GM12874 (cell line): ENCODE measurements at regions not wholly inside any gene's neighbourhood (a gene's known extent, or its start where the extent isn't known, plus 50 kb on each side); places are given as distances from the start of the nearest gene placed in this dataset.

Experiments
- TF ChIP-seq, protein P1 (sequence below): IDR thresholded peaks from 2 replicates; pipeline ENCODE4 v1.5.1; 2011; ENCODE audit warnings: low read depth, mild to moderate bottlenecking, control low read depth, low read length, moderate library complexity; ENCODE audit not compliant: insufficient read depth

GRCh38 chr4:61004651-61005170, 195.4 kb upstream of the ADGRL3 start:
- TF ChIP-seq, protein P1, sequence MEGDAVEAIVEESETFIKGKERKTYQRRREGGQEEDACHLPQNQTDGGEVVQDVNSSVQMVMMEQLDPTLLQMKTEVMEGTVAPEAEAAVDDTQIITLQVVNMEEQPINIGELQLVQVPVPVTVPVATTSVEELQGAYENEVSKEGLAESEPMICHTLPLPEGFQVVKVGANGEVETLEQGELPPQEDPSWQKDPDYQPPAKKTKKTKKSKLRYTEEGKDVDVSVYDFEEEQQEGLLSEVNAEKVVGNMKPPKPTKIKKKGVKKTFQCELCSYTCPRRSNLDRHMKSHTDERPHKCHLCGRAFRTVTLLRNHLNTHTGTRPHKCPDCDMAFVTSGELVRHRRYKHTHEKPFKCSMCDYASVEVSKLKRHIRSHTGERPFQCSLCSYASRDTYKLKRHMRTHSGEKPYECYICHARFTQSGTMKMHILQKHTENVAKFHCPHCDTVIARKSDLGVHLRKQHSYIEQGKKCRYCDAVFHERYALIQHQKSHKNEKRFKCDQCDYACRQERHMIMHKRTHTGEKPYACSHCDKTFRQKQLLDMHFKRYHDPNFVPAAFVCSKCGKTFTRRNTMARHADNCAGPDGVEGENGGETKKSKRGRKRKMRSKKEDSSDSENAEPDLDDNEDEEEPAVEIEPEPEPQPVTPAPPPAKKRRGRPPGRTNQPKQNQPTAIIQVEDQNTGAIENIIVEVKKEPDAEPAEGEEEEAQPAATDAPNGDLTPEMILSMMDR: no peak

GRCh38 chr4:61011051-61011450, 189.1 kb upstream of the ADGRL3 start:
- TF ChIP-seq, protein P1: no peak

GRCh38 chr4:61024610-61025009, 175.5 kb upstream of the ADGRL3 start:
- TF ChIP-seq, protein P1: no peak

DNA sequence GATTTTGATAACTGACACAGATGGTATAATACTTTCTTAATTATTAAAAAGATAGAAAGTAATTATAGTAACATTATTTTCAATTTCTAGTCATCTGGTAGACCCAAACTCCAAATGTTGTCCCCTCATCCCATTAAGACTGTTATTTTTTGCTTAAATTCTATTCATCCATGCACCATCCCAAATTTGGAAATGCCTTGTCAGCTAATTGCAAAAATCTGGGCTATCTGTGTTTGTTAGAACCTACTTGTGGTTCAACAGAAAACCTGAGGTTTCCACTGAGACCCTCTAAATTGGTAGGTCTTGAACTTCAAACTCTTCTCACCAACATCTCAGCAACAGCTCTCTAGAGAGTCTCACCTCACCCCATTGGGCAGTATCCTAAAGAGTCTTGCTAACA, 172.2 kb upstream of the ADGRL3 start:
- TF ChIP-seq, protein P1: no peak

- TF ChIP-seq, protein P1: no peak
Measured at GRCh38 chr4:61036071-61036684, 163.9 kb upstream of the ADGRL3 start.

GRCh38 chr4:61041527-61041926, 158.6 kb upstream of the ADGRL3 start:
- TF ChIP-seq, protein P1: no peak

GRCh38 chr4:61044837-61045236, 155.3 kb upstream of the ADGRL3 start:
- TF ChIP-seq, protein P1: no peak

- TF ChIP-seq, protein P1: no peak
Measured at GRCh38 chr4:61049018-61049417, 151.1 kb upstream of the ADGRL3 start.
